GM23338 (cell line): ENCODE measurements at regions not wholly inside any gene's neighbourhood (a gene's known extent, or its start where the extent isn't known, plus 50 kb on each side); places are given as distances from the start of the nearest gene placed in this dataset.

ENCODE experiments used
- ATAC-seq: fragments of 200-7000 bp; cut with Tn5 transposase; 3 replicates; pipeline ENCODE4 v1.9.1; 2020
- DNase-seq: peaks from one replicate; pipeline ENCODE4 v3.0.0-alpha.2; 2015; ENCODE audit warnings: low spot score
- H2AFZ ChIP-seq: fragments of 200-600 bp; sonication (generic); 2 replicates; pipeline ENCODE4 v1.8.0; 2016; ENCODE audit warnings: antibody characterized with exemption, mild to moderate bottlenecking, moderate library complexity
- H3F3A ChIP-seq: fragments of 200-600 bp; sonication (generic); replicated peaks from 2 replicates; pipeline ENCODE4 v1.8.0; 2017; ENCODE audit warnings: antibody characterized with exemption, mixed run types, low read depth
- H3K27ac ChIP-seq: fragments of 200-600 bp; sonication (generic); 2 replicates; pipeline ENCODE4 v1.6.1; 2016; ENCODE audit warnings: low read depth
- H3K27me3 ChIP-seq: fragments of 200-600 bp; sonication (generic); 2 replicates; pipeline ENCODE4 v1.8.0; 2016; ENCODE audit warnings: mild to moderate bottlenecking, mixed run types, moderate library complexity; ENCODE audit not compliant: insufficient read depth
- H3K36me3 ChIP-seq: fragments of 200-600 bp; sonication (generic); 2 replicates; pipeline ENCODE4 v1.8.0; 2016; ENCODE audit warnings: mild to moderate bottlenecking; ENCODE audit not compliant: insufficient read depth
- H3K4me1 ChIP-seq: fragments of 200-600 bp; sonication (generic); 2 replicates; pipeline ENCODE4 v1.8.0; 2016; ENCODE audit warnings: mild to moderate bottlenecking, moderate library complexity; ENCODE audit not compliant: insufficient read depth
- H3K4me2 ChIP-seq: fragments of 200-600 bp; sonication (generic); 2 replicates; pipeline ENCODE4 v1.7.1; 2017; ENCODE audit warnings: mixed run types
- H3K4me3 ChIP-seq: fragments of 200-600 bp; sonication (generic); 2 replicates; pipeline ENCODE4 v1.6.1; 2016; ENCODE audit warnings: mixed run types
- H3K79me2 ChIP-seq: fragments of 200-600 bp; sonication (generic); replicated peaks from 2 replicates; pipeline ENCODE4 v1.8.0; 2017; ENCODE audit warnings: mild to moderate bottlenecking; ENCODE audit not compliant: insufficient read depth
- H3K9me2 ChIP-seq: fragments of 200-600 bp; sonication (generic); 2 replicates; pipeline ENCODE4 v1.8.0; 2017; ENCODE audit not compliant: insufficient read depth
- H4K20me1 ChIP-seq: fragments of 200-600 bp; sonication (generic); replicated peaks from 2 replicates; pipeline ENCODE4 v1.8.0; 2017; ENCODE audit warnings: mild to moderate bottlenecking; ENCODE audit not compliant: insufficient read depth
- H3K27ac Mint-ChIP-seq: 2 replicates; pipeline ENCODE4 v1.8.0; 2020; ENCODE audit warnings: inconsistent platforms, mild to moderate bottlenecking, moderate library complexity, mixed read lengths
- H3K27me3 Mint-ChIP-seq: 3 replicates; pipeline ENCODE4 v1.8.0; 2022; ENCODE audit warnings: low read depth, mild to moderate bottlenecking, moderate library complexity, mixed read lengths, inconsistent platforms; ENCODE audit not compliant: insufficient read depth, poor library complexity
- H3K36me3 Mint-ChIP-seq: 3 replicates; pipeline ENCODE4 v1.8.0; 2021; ENCODE audit warnings: low read depth, mild to moderate bottlenecking, inconsistent platforms, moderate library complexity, mixed read lengths
- H3K4me1 Mint-ChIP-seq: 3 replicates; pipeline ENCODE4 v1.8.0; 2020; ENCODE audit warnings: mild to moderate bottlenecking, inconsistent platforms, mixed read lengths
- H3K4me3 Mint-ChIP-seq: 3 replicates; pipeline ENCODE4 v1.8.0; 2021; ENCODE audit warnings: moderate library complexity, mild to moderate bottlenecking, inconsistent platforms, mixed read lengths
- H3K9me3 Mint-ChIP-seq: 3 replicates; pipeline ENCODE4 v1.8.0; 2020; ENCODE audit warnings: moderate library complexity, mild to moderate bottlenecking, inconsistent platforms, mixed read lengths
- CTCF ChIP-seq, 2 experiments: fragments of 200-600 bp in 1 of 2; sonication (generic) in 1 of 2; conservative IDR thresholded peaks; 2 replicates each; pipeline versions ENCODE4 v1.5.1 to v1.6.1; 2016 to 2017; ENCODE audit warnings: antibody characterized with exemption in 2 of 2, low read depth in 2 of 2, mild to moderate bottlenecking in 2 of 2, moderate library complexity in 1 of 2
- ETS1 ChIP-seq: IDR thresholded peaks from 2 replicates; pipeline ENCODE4 v1.6.1; 2016; ENCODE audit warnings: antibody characterized with exemption
- EZH2phosphoT487 ChIP-seq: fragments of 200-600 bp; sonication (generic); IDR thresholded peaks from one replicate; pipeline ENCODE4 v1.8.1; 2018; ENCODE audit warnings: antibody characterized with exemption; ENCODE audit not compliant: unreplicated experiment
- POLR2AphosphoS5 ChIP-seq: IDR thresholded peaks from 2 replicates; pipeline ENCODE4 v1.6.1; 2016; ENCODE audit warnings: antibody characterized with exemption, low read depth
- REST ChIP-seq: IDR thresholded peaks from one replicate; pipeline ENCODE4 v1.6.1; 2018; ENCODE audit warnings: antibody characterized with exemption; ENCODE audit not compliant: unreplicated experiment
- ZNF331 ChIP-seq: fragments of 250-450 bp; sonication (Bioruptor Pico); IDR thresholded peaks from 2 replicates; pipeline ENCODE4 v1.5.0; 2020; ENCODE audit warnings: low read depth, mild to moderate bottlenecking, moderate library complexity
- ZNF462 ChIP-seq: fragments of 250-450 bp; sonication (Bioruptor Pico); IDR thresholded peaks from 2 replicates; pipeline ENCODE4 v1.5.0; 2020; ENCODE audit warnings: mild to moderate bottlenecking, moderate library complexity

- TF ChIP-seq REST (no peak), EZH2phosphoT487 (no peak), ZNF331 (no peak), ETS1 (no peak), CTCF (conservative IDR thresholded peaks at IDR 0.05; ENCODE audit: low read depth in 2 of 2) (no peak), POLR2AphosphoS5 (no peak)
Measured at GRCh38 chr2:57793310-57793709, 253.3 kb upstream of the VRK2 start (continued).

- H4K20me1 ChIP-seq = no peaks in the 10 kb centered on the region
- no peaks in the 10 kb centered on the region for H3K79me2 ChIP-seq
- H3K9me2 ChIP-seq = peaks cover 6% of the 10 kb centered on the region; the same call in 1 of the 2 replicates
- H3K4me1 ChIP-seq = peaks cover 15% of the 10 kb centered on the region
- DNase-seq (peak; percentile 83), ATAC-seq (peak; percentile 100)
- Mint-ChIP-seq H3K36me3 (peaks cover 19% of the 10 kb centered on the region), H3K4me1 (peaks cover 19% of the 10 kb centered on the region), H3K9me3 (peaks cover 16% of the 10 kb centered on the region), H3K4me3 (peak overlapping the region; percentile 42; the same call in 1 of the 3 replicates), H3K27me3 (peaks cover 2% of the 10 kb centered on the region), H3K27ac (peak overlapping the region; percentile 95)
- no peaks in the 10 kb centered on the region for H3F3A ChIP-seq
- H3K27ac ChIP-seq = peak overlapping the region; percentile 79
- H3K4me3 ChIP-seq = peak overlapping the region; percentile 2; the same call in 1 of the 2 replicates
- H3K27me3 ChIP-seq = no peaks in the 10 kb centered on the region
- H3K4me2 ChIP-seq = peak overlapping the region; percentile 13
- no peaks in the 10 kb centered on the region; the same call in 1 of the 2 replicates for H3K36me3 ChIP-seq
- H2AFZ ChIP-seq = no peak overlapping the region
- TF ChIP-seq CTCF (conservative IDR thresholded peaks at IDR 0.05; ENCODE audit: low read depth in 2 of 2) (no peak), EZH2phosphoT487 (no peak), POLR2AphosphoS5 (no peak), ZNF462 (CRISPR knock-in tag) (peak; percentile 64; the same call in 1 of the 2 replicates)
Measured at GRCh38 chr2:57796527-57796926, 250.1 kb upstream of the VRK2 start.
